Embryonic facial prominence (tissue), 1 donor: ENCODE measurements at regions not wholly inside any gene's neighbourhood (a gene's known extent, or its start where the extent isn't known, plus 50 kb on each side); places are given as distances from the start of the nearest gene placed in this dataset.

Source experiments
- DNase-seq: peaks from one replicate; pipeline ENCODE4 v3.0.0-alpha.2; 2016; ENCODE audit errors: extremely low spot score

DNA sequence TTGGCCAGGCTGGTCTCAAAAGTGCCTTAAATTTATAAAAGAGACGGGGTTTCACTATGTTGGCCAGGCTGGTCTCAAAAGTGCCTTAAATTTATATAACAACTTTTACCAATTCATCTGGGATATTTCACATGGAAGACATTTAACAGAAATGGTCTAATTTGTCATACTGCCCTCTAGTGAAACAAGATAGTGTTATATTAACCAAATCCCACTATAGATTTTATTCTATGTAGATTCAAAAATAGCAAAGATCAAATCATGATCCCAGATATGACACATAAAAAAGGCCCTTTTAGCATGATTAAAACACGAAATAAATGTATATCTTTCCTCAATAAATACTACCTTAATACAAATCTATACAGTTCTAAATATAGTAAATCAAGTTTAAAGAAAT is 102.8 kb upstream of the TFAP2D start:
- DNase-seq = no peak

DNA sequence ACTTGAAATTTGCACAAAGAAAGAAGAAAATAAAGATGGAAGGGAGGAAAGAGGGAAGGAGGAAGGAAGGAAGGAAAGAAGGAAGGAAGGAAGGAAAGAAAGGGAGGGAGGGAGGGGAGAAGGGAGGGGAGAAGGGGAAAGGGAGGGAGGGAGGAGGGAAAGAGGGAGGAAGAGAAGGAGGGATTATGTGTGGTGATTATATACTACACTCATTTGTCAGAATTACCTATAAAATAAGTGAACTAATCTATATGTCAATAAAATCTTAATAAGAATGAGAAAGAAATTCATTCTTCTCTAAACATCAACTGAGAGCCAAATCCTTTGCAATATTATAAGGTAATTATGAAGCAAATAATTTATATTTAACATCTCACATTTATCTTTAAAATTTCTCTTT is 77.9 kb upstream of the TFAP2D start:
- DNase-seq = no peak

DNA sequence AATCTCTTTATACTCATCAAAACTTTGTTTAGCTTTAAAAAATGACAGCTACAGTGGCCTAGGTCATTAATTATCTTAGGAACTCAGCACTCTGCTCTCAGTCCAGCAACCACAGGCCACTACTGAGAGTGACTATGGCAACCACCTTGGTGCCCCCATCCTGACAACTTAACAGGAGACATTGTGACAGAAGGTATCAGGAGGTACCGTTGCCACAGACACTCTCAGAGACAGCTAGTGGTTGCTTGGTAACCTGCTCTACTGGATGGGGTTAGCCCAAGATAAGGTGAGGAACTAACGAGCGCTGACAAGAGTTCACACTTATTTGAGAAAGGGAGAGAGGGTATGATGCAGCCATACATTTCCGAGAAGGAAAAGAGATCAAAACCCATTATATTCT is 76.1 kb upstream of the TFAP2D start:
- no peak for DNase-seq

DNA sequence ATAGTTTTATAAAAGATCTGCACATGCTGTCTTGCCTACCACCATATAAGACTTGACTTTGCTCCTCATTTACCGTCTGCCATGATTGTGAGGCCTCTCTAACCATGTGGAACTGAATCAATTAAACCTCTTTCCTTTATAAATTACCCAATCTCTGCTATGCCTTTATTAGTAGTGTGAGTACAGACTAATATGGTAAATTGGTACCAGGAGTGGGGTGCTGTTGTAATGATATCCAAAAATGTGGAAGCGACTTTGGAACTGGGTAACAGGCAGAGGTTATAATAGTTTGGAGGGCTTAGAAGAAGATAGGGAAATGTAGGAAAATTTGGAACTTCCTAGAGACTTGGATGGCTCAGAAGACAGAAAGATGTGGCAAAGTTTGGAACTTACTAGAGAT is 64.2 kb upstream of the TFAP2D start:
- no peak for DNase-seq

DNA sequence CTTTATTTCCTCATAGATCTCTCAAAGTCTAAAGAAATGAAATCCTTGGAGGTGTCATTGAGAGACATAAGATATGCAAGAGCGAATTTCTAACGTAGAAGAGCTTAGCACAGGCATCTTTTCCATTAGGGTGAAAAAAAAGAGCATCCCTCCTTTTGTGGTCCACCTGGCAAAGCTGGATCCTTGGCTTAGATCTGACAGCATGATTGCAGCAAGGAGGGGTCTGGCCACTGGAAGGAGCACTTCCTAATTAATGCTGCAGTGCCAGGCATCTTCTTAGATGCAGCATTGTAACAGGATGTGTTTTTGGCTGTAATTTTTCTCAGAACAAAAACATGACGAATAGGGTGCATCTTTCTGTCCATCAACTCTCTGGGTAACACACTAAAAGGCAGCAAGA is 60.1 kb upstream of the TFAP2D start:
- no peak for DNase-seq

DNA sequence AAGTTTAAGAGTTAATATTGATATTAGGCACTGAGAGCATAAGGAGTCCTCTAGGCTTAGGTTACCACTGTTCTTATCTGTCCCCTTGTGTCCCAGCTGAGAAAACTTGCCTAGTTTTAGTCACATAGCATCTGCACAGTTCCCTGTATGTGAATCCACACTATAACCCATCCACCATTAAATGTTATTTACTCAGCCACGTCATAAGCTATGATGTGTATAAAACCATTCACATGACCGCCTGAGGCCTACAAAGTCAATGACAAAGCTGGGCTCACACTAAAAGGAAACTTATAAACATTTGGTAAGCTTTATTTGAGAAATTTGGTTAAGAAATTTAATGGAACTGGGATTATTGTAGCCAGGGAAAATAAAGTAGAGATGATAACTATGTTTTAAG is 59.2 kb upstream of the TFAP2D start:
- DNase-seq = no peak

DNA sequence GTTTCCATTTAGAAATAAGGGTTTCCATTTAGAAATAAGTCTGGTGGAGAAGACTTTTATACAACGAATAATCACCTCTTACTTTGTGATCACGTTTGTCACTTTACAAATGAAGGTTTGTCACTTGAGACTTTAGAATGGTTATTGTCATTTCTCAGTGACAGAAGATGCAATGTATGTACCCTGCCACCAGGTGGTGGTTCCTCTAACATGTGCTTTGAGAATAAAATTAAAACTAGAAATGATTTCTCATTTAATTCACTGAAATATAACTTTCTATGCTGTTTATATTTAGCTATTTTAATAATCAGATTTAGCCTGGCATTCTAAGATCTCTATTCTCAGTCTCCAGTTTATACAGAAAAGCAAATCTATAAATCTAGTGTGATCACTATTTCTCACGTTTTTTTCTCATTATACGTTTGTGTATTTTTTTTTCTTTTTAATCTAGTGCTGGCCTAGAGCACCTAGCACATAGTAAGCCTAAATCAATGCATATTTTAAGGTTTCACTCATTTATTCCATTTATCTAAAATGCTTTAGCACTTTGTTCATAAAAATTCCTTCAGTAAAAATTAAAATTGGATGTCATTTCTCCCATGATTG is 57.4 kb upstream of the TFAP2D start:
- peak; percentile 9 for DNase-seq

DNA sequence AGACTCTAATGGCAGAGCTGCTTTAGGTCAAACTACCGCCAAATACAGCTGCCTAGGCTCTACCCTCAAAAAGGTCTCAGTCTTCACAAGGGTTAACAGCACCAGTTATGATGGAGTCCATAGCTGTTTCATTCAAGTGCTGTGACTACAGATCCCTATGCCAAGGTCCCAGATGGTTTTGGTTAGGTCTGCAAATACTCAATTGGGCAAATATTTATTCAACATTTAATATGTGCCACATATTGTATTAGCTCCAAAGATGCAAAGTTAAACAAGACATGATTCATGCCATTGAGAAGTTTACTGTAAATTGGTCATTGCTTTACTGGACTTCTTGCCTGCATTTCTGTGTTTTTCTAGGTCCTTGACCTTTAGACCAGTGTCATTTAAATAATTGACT is 55.8 kb upstream of the TFAP2D start:
- no peak for DNase-seq

DNA sequence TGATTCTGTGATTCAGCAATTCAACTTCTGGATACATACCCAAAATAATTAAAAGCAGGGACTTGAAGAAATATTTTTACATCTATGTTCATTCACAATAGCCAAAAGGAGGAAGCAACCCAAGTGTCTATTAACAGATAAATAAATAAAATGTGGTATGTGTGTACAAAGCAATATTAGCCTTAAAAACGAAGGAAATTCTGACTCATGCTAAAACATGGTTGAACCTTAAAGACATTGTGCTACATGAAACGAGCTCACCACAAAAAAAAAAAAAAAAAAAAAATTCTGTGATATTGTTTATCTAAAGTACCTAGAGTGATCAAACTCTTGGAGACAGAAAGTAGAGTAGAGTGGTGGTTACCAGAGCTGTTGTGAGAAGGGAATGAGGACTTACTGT is 54.8 kb upstream of the TFAP2D start:
- DNase-seq = no peak

DNA sequence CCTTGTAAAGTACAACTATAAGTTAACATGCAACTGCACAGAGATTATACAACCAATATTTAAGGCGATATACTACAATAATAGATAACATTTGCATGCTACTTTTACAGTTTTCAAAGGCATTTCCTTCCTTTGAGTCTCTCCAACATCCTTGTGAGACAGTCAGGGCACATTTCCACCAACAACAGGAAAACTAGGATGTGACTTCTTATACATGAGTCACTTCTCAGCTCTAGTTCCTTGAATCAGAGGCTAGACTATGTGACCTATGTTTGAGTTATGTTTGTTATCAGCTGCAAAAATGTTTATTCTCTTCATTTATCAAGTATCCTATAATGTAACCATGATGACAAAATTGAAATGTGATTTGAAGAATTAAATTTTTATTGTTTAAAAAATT is 51.7 kb upstream of the TFAP2D start:
- DNase-seq = no peak
